Anterior cingulate cortex (tissue), 58 donors: ENCODE measurements at regions not wholly inside any gene's neighbourhood (a gene's known extent, or its start where the extent isn't known, plus 50 kb on each side); places are given as distances from the start of the nearest gene placed in this dataset.

Experiments
- DNase-seq, 58 donors: peaks; one replicate each; lab custom pipeline; 2025; lab: John Stamatoyannopoulos, UW

DNA sequence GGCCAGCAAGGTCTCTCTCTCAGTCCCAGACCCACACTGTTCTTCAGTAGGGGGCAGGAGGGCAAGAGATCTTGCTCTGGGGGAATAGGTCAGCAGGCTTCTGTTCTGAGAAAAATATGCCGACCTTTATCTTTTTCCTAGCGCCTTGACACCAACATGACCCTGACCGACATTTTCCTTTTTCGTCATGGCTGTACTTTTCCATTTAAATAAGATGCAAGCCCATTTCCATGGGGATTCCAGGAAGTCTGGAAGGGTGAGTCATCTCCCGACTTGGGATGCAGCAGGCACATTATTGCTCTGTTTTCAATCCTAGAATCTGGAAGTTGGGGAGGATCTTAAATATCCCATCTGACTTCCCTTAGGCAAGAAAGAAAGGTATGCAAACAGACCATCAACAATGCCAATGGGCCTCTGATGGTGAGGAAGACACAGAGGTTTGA, 261.5 kb upstream of the LRTM1 start:
- DNase-seq = no peak

DNA sequence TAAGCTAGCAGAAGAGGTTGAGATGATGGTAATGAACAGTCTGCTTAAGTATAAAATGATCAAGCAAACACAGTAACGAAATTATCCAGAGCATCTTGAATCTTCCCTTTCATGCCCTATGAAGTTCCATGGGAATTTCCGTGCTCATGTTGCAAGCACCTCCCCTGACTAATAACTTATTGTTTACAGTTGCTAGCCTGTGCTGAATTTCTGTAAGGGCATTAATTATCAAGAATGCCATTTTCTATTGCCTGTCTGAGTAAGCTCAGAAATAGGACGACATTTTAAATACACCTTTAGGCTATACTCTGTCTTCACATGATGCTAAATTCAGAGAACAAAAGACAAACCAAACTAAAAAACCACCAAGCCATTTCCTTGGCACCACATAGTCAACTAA, 257.5 kb upstream of the LRTM1 start:
- DNase-seq = no peak

DNA sequence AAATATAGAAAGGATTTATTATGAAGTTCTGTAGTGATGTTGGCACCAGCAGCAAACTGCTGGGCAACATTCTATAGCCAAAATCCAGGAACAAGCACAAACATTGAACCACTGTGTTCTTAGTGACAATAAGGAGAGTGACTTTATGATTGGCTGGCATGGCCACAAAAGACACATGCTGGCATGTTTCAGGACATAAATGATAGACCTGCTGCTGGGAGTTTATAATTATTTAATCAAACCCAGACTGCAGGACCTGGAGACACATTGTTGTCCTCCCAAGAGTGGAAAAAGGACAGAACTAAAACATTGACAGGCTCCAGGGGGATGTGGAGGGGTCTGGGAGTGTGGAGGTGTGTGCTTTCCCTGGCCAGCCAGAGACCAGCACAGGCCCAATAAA, 255.3 kb upstream of the LRTM1 start:
- DNase-seq = no peak

DNA sequence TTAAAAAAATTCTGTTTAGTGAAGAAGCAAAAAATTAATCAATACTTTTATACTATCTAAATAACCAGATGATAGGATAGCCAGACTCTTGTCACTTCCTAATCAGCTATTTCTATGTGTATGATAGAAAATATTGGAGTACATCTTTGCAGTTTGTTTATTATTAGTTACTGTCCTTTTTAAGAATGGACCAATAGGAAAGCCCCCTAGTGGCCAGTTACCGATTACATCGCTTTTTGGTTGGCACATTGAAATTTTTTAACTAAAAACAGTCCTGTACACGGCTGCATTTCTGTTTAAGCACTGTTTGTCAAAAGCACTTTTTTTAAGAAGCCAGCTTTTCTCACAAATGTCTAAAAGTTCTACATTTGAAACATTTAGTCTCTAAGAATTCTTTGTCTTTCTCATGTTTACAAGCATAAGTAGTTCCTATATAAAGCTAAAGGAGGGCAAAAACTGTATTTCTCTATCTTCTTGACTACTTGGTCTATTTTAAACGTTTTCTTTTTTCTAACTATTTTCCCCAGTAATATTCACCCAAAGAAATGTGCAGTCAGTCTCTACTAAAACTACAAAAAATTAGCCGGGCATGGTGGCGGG, 253.2 kb upstream of the LRTM1 start:
- peak in 6 of 58 donors; percentile 2 to 20 (median 9) for DNase-seq

DNA sequence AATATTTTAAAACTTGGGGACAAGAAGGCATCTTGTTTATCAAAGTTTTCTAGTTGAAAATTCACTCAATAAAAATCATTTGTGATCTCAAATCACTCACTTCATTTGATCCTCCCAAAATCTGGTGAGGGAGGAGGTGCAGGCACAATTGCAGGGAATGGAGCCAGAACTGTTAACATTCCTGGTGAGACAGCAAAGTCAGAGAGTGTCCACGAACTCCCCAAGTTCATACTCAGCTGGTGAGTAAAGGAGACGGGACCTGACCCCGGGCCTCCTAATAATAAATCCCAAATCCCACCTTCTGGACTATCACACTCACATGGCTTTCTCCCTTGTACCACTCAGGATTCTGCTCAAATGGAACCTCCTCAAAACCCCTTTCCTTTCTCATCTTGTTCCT, 252.3 kb upstream of the LRTM1 start:
- no peak for DNase-seq

DNA sequence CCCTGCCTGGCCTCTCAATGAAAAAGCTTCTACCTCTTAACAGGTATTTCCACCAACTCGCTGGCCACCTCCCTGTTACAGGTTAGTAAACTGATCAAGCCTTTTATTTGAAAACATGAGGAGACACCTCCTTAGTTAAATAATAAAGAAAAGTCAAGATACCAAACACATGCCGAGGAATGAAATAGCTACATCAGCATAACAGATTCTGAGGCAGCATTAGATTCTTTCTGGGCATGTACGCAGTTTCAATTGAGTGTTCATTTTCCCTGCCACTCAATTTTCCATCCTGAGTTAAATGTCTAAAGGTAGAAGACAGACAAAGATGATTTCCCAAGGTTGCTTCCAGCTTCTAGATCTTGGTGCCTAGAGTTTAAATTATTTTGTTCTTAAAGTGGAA, 250.5 kb upstream of the LRTM1 start:
- DNase-seq = no peak

DNA sequence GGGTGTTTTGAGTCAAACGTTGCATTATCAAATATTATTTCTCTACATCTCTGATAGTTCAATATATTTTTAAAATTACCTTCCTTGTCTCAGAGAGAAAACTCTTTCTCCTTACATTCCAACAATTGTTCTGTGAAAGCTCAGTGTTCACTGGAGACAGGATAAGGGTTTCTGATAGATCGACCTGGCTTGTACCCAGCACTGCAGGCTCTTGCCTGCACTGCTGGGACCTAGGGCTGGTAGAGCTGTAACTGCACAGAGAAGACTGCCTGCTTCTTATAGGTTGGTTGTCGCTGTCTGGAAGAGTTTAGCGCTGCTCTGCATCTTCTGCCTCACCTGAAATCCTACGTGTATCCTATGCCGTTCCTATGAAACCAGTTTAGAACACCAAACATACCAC, 249.9 kb upstream of the LRTM1 start:
- DNase-seq = no peak

DNA sequence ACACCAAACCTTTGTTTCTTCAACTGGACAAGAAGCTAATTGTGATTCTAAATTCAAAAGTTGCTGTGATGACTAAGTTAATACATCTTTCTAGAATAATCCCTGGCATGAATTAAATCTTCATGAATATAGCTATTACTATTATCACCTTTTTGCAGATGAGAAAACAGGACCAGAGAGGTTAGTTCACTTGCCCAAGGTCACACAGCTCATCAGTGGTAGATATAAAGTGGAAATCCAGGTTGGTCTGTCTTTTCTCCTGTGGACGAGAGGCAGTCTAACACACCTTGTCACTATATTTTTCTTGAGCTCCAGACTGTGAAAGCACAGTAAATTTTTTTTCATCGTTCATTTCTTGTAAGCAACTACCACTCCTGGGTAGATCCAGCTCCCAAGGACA, 247.6 kb upstream of the LRTM1 start:
- no peak for DNase-seq

DNA sequence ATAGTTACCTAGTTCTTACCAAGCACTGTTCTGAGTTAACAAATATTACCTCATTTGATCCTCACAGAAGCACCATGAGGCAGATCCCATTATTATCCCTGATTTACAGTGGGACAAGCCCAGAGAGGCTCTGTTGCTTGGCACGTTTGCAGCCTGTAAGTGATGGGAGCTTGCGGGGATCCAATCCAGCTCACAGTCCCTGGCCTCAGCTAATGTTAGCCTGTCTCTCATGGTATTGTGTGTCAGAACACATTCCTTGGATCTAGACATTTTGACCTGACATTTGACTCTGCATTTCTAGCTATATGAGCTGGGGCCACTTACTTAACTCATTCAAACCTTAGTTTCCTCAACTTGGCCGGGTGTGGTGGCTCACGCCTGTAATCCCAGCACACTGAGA, 246.9 kb upstream of the LRTM1 start:
- DNase-seq = no peak

DNA sequence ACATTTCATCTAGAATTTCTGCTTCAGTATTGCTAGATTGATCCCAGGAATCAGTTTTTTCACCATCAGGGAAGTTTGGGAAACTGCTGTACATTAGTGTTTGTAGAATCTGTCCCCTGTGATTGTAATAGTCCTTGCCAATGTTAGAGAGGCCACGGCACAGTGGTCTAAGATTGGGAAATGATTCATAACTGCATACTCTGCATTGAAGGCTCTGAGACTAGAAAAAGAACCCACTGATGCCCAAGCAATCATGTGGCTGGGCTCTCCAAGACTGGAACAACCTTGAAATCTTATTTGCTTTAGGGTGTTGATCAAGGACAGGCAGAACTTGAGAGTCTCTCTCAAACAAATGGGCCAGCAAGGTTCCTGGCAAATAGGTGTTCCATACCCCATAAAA, 245.6 kb upstream of the LRTM1 start:
- no peak for DNase-seq

DNA sequence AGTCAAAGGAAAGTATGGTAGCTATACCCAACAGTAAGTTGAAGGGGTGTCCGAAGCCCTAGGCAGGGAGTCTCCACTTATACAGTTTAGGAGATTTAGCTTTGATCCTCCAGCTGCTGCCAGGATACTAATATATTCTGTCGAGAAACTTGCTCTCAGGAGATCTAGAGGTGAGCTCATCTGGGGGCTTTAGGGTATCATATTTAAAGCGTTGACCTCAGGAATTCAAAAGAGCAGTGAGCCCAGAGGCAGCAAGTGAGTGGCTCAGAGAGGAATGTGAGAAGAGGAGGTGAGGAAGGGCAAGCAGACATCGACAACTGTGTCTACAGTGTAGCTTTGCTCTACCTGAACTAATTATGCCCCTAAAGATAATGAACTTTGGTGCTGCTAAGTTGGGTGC, 245.1 kb upstream of the LRTM1 start:
- DNase-seq = no peak

DNA sequence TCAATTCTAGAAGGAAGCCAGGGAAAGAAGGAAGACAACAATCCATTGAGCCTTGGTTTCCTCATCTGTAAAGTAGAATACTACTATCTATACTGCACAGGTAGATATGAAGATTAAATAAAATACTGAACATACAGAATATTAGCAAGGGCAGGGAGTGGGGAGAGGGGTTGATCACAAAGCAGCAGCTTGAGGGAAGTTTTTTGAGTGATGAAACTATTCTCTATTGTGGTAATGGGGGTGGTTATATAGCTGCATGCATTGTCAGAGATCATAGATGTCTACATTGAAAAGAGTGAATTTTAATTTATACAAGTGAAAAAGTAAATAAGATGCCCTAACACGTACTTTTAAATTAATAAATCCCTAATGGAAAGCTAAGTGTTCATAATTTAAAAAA, 242.6 kb upstream of the LRTM1 start:
- DNase-seq = no peak

DNA sequence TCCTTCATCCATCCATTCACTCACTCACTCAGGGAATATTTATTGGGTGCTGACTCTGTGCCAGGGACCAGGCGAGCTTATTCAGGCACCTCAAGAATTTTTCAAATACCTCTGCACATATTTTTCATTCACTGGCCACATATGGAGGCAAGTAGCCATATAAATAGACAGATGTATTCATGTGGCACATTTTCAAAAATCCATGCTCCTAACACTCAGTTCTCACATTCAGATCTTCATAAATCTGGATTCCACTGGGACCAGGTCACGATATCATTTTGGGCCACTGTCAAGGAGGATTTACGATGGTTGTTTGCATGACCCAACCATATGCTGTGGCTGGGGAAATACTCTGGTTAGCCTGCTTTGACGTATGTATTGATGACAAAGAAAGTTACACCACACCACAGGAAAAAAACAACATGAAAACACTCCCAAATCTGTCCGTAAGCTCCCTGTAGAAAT, 241.8 kb upstream of the LRTM1 start:
- DNase-seq = no peak

DNA sequence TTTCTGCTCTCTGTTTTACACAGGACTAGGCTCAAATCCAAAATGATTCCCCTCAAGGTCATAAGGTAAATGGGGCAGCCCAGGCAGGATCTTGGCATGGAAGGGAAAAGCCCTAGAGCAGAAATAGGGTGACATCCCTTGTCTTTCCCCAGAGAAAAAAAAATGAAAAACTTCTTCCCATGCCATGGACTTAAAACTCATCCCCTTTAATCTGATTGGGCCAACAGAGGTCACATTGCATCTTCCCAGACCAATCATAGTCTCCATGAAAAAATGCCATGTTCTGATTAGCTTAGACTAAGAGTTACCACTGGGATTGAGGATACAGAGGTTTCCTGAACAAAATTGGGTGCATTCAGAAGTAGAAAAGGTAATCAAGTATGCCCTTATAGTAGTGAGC, 241.3 kb upstream of the LRTM1 start:
- no peak for DNase-seq

DNA sequence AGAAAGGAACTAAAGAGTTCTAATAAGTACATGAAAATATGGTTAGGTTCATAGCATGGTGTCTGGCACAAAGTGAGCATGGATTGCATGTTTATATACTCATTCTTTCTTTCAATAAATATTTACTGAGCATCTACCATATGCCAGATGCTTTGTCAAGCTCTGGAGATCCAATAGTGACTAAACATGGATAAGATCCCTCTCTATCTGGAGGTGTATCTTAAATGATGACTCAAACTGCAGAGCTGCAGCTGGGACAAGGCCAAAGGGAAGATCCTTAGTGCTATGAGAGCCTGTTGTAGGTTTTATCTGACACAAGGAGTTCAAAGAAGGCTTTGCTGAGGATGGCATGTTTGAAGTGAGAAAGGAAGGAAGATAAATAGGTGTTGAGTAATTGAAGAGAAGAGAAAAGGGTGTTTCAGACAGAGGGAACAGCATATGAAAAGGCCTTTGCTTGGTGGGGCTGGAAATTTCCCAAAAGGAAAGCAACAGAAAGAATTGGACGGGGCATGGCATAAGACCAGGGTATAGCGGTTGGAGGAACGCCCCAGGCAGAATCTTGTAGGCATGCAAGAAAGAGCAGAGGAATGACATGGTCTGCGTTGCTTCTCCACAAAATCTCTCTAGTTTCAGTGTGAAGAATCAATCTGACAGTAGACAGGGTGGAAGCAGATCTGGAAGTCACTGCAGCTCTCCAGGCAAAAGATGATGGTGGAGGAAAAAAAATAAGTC, 239.9 kb upstream of the LRTM1 start:
- DNase-seq = no peak

DNA sequence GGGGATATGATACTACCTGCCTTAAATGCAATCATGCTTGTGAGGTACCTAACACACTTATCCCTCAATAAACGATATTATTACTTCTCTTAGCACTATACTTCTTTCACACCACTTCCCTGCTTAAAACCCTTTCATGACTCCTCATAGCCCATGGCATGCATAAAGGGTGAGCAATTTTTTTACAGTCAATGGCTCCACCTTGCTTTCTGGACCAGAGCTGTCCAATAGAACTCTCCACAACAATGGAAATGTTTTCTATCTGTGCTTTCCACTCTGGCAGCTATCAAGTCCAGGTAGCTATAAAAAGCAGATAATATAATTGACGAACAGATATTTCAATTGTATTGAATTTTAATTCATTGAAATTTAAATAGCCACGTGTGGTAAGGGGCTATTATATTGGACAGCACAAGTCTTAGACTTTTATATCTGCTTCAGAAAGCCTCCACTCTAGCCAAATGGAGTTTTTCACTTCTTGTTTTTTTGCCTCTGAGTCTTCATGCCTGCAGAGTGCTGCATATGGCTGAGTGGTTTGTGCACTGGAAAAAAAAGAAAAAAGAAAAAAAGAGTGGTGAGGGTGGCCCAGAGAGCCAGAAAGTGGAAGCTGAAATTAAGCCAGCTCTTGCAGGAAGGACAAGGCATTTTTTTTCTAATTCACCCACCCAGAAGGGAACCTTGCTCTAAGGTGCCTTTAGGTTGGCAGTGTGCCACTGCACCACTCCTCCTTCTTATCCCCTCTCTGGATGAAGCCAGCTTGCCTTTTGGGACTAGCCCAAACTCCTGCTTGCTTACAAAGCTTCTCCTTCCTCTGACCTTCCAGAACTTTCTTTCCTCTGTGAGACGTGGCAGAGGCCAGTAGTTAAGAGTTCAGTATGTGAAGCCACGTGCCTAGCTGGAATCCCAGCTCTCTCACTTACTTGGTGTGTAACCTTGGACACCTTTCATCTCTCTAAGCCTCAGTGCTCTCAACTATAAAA, 239.0 kb upstream of the LRTM1 start:
- peak in 1 of 58 donors; percentile 8 for DNase-seq

DNA sequence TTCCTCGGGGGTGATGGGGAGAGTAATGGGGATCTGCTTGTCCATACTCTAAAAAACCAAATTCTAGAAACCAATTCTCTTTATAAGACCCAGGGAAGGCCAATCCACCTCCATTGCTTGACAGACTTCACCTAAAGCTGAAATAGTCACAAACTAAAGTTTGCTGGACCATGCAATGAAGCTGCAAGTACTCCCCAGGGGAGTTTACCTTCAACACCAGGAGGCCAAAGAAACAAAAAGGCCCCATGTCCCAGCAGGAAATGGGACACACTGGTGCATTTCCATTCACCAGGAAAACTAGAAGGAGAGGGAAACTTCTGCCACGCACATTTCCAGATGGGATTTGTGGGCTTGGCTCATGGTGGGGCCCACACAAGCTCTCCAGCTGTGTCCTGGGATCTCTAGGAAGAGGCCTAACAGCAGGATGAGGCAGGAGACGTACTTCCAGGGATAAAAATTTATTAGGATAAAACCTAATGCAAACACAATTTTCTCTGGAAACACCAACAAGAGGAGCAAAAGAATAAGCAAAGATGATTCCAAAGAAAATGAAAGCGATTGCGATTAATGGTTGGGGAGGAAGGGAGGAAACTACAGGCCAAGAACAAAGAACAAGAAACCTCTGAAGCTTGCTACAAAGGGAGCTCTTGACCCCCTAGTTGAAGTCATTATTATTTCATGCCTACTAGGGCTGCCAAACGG, 238.0 kb upstream of the LRTM1 start:
- DNase-seq = no peak

DNA sequence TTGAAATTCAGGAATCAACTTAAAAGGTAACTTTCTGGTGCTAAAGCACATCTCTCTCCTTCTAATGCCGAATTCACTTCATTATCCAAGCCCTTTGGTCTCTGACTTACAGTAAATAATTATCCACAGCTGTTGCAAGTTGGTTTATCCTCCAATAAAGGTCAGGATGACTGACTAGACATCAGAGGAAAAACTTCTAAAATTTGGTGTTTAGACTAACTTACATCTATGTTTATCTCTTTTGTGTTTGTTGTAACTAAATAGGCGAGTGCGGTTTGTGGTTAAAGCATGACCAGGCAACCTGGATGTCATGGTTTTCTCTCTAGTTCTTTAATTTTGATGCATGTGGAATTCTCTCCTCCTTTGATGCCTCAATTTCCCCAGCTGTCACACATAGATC, 237.4 kb upstream of the LRTM1 start:
- DNase-seq = no peak

DNA sequence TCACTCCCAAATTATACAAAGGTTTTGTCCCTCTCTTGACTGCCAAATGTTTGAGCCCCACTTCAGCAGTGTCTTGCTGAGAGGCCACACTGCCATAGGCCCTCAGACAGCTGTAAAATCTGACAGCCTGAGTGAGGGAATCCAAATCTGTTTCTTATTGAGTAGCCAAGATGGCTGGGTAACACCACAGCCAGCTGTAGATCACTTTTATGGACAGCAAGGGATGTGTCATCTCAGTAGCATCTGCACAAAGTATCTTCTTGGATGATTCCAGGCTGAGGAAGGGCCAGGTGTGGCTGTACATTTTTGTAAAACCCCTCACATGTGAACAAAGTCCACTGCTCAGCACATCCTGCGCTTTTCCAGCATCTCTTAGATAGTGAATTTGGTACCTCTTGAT, 237.0 kb upstream of the LRTM1 start:
- DNase-seq = no peak

DNA sequence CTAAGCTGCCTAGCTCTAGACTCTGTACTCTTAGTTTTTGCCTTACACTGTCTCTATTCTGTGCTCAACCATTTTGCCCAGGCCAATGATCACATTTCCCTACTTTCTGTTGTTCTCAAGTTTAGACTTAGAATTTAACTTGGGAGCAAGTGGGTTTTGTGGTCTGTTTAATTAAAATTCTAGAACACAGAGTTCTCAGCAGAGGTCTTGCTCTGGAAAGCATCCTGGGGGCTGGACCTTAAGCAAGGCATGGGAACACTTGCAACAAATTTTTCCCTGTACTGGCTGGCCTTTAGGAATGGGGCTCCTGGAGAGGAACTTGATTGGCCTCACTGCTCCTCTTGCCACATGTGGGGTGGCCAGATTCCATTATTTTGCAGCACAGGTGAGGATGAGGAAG, 236.3 kb upstream of the LRTM1 start:
- DNase-seq = no peak

DNA sequence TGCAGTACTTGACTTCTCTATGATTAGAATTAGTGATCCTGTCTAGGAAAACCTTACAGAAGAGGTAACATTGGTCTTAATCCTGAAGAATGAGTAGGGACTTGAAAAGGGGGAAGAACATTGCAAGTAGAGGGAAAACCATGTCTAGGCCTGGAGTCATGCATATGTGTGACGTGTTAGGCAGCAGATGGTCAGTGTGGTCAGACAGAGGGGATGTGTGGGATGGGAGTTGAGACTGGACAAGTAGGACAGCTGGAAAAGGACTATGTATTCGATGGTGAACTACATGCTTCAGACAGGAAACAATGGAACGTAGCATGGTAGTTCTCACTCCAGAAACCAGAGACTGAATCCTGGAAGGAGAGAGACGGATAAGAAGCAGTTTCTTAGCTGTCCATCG, 235.6 kb upstream of the LRTM1 start:
- no peak for DNase-seq
